Suprapubic skin (tissue), 4 donors: ENCODE measurements at regions not wholly inside any gene's neighbourhood (a gene's known extent, or its start where the extent isn't known, plus 50 kb on each side); places are given as distances from the start of the nearest gene placed in this dataset.

Experiments used
- DNase-seq, 2 donors: peaks; one replicate each; pipeline ENCODE4 v3.0.0-alpha.2; 2019; ENCODE audit warnings: low spot score in 2 of 2
- H3K27ac ChIP-seq: fragments of 200-600 bp; sonication (generic); one replicate; pipeline ENCODE4 v1.5.1; 2019
- H3K27me3 ChIP-seq: fragments of 200-600 bp; sonication (generic); one replicate; pipeline ENCODE4 v1.5.1; 2019
- H3K36me3 ChIP-seq: fragments of 200-600 bp; sonication (generic); one replicate; pipeline ENCODE4 v1.5.1; 2019
- H3K4me1 ChIP-seq: fragments of 200-600 bp; sonication (generic); one replicate; pipeline ENCODE4 v1.5.1; 2019
- H3K4me3 ChIP-seq: fragments of 200-600 bp; sonication (generic); one replicate; pipeline ENCODE4 v1.5.1; 2019; ENCODE audit warnings: mild to moderate bottlenecking
- H3K9me3 ChIP-seq: fragments of 200-600 bp; sonication (generic); one replicate; pipeline ENCODE4 v1.5.1; 2019
- EP300 ChIP-seq: sonication (generic); formaldehyde crosslinking; IDR thresholded peaks from one replicate; pipeline ENCODE4 v1.6.1; 2017; ENCODE audit warnings: antibody characterized with exemption
- POLR2A ChIP-seq, 2 donors: fragments of 450-650 bp; IDR thresholded peaks; one replicate each; pipeline ENCODE4 v1.6.1; 2017; ENCODE audit warnings: antibody characterized with exemption in 2 of 2, mild to moderate bottlenecking in 2 of 2, moderate library complexity in 2 of 2
- POLR2AphosphoS5 ChIP-seq, 3 donors: sonication (generic); formaldehyde crosslinking; IDR thresholded peaks; one replicate each; pipeline ENCODE4 v1.6.1; 2017; ENCODE audit warnings: antibody characterized with exemption in 3 of 3
- WGBS: methylation state at CpG from one replicate; pipeline ENCODE4 v1.1.5; 2018; 5-methylcytosine and 5-hydroxymethylcytosine counted together
- TF ChIP-seq, protein P1 (sequence below), 2 donors: fragments of 200-600 bp in 1 of 2; fragments of 450-650 bp in 1 of 2; sonication (generic) in 1 of 2; IDR thresholded peaks; one replicate each; pipeline ENCODE4 v1.5.1; 2016 to 2019; ENCODE audit warnings: antibody characterized with exemption in 2 of 2, mild to moderate bottlenecking in 1 of 2, moderate library complexity in 1 of 2

GRCh38 chr3:112765531-112765930 is 81.1 kb downstream of the CD200R1L start:
- WGBS = 73% methylated on average over 3 of the region's 3 CpGs

GRCh38 chr3:112763258-112763657 is 83.4 kb downstream of the CD200R1L start:
- Histone ChIP-seq H3K36me3 (no peaks in the 10 kb centered on the region), H3K9me3 (no peaks in the 10 kb centered on the region), H3K27ac (no peak overlapping the region), H3K4me3 (no peak overlapping the region), H3K27me3 (no peaks in the 10 kb centered on the region), H3K4me1 (no peaks in the 10 kb centered on the region)
- TF ChIP-seq, protein P1, sequence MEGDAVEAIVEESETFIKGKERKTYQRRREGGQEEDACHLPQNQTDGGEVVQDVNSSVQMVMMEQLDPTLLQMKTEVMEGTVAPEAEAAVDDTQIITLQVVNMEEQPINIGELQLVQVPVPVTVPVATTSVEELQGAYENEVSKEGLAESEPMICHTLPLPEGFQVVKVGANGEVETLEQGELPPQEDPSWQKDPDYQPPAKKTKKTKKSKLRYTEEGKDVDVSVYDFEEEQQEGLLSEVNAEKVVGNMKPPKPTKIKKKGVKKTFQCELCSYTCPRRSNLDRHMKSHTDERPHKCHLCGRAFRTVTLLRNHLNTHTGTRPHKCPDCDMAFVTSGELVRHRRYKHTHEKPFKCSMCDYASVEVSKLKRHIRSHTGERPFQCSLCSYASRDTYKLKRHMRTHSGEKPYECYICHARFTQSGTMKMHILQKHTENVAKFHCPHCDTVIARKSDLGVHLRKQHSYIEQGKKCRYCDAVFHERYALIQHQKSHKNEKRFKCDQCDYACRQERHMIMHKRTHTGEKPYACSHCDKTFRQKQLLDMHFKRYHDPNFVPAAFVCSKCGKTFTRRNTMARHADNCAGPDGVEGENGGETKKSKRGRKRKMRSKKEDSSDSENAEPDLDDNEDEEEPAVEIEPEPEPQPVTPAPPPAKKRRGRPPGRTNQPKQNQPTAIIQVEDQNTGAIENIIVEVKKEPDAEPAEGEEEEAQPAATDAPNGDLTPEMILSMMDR (IDR thresholded peaks at IDR 0.05) = no peak
- TF ChIP-seq POLR2A (IDR thresholded peaks at IDR 0.05) = no peak
- no peak for TF ChIP-seq EP300
- TF ChIP-seq POLR2AphosphoS5 (IDR thresholded peaks at IDR 0.05) = no peak
- 85% methylated on average over 3 of the region's 3 CpGs for WGBS
- DNase-seq = no peak

More at GRCh38 chr3:112765531-112765930, 81.1 kb downstream of the CD200R1L start:
- Histone ChIP-seq H3K36me3 (no peaks in the 10 kb centered on the region), H3K27ac (no peak overlapping the region), H3K4me1 (no peaks in the 10 kb centered on the region), H3K9me3 (no peaks in the 10 kb centered on the region), H3K4me3 (no peak overlapping the region), H3K27me3 (no peaks in the 10 kb centered on the region)
- TF ChIP-seq, protein P1 (IDR thresholded peaks at IDR 0.05) = no peak
- TF ChIP-seq EP300 = no peak
- TF ChIP-seq POLR2AphosphoS5 (IDR thresholded peaks at IDR 0.05) = no peak
- TF ChIP-seq POLR2A (IDR thresholded peaks at IDR 0.05) = no peak
- no peak for DNase-seq

- no peak for DNase-seq
- Histone ChIP-seq H3K9me3 (no peaks in the 10 kb centered on the region), H3K4me3 (no peak overlapping the region), H3K27me3 (no peaks in the 10 kb centered on the region), H3K4me1 (no peaks in the 10 kb centered on the region), H3K27ac (no peak overlapping the region), H3K36me3 (no peaks in the 10 kb centered on the region)
- TF ChIP-seq EP300 (no peak), POLR2AphosphoS5 (IDR thresholded peaks at IDR 0.05) (no peak), POLR2A (IDR thresholded peaks at IDR 0.05) (no peak)
- TF ChIP-seq, protein P1 (IDR thresholded peaks at IDR 0.05) = no peak
Measured at GRCh38 chr3:112761062-112761638, 85.5 kb downstream of the CD200R1L start.

DNA sequence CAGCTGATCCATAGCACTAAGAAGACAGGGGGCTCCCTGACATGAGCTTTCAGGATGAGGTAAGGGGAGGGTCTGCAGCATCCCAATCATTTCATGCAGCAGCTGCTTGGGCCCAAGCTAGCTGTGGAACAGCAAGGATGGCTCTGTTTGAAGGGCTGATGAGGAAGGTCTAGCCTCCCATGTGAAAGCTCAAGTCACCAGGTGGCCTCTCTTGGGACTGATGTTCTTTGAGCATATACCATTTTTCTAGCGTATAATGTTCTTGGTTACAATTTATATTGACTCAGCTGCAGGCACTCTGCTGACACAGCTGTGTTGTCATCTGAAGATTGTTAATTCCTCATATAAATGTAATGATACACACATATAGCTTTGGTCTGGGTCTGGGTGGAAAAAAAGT is 87.0 kb downstream of the CD200R1L start:
- no peak overlapping the region for H3K27ac ChIP-seq
- no peaks in the 10 kb centered on the region for H3K4me1 ChIP-seq
- H3K27me3 ChIP-seq = no peaks in the 10 kb centered on the region
- no peak for DNase-seq
- H3K4me3 ChIP-seq = no peak overlapping the region
- no peaks in the 10 kb centered on the region for H3K36me3 ChIP-seq
- H3K9me3 ChIP-seq = no peaks in the 10 kb centered on the region
- TF ChIP-seq EP300 = no peak
- TF ChIP-seq, protein P1 (IDR thresholded peaks at IDR 0.05) = no peak
- TF ChIP-seq POLR2AphosphoS5 (IDR thresholded peaks at IDR 0.05) = no peak
- no peak for TF ChIP-seq POLR2A (IDR thresholded peaks at IDR 0.05)
- WGBS = 100% methylated on average over 1 of the region's 1 CpG

DNA sequence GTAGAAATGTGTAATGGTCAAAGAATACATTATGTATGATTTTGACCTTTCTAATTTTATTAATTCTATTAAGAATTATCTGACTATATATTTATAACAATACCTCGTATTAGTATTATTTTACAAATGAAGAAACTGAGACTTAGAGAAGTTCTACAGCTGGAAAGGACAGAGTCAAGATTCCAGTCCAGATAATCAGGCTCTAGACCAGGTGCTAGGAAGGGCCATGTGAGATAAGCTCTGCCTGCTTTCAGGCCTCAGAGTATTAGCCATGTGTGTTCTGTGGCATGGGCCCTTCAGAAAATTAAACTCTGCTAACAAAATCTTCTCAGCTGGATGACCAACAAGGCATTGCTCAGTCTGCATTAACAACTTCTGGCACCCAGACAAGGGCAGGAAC is 87.5 kb downstream of the CD200R1L start:
- WGBS = 89% methylated on average over 1 of the region's 1 CpG
- no peaks in the 10 kb centered on the region for H3K36me3 ChIP-seq
- no peaks in the 10 kb centered on the region for H3K9me3 ChIP-seq
- no peak overlapping the region for H3K27ac ChIP-seq
- DNase-seq = no peak
- no peaks in the 10 kb centered on the region for H3K27me3 ChIP-seq
- H3K4me3 ChIP-seq = no peak overlapping the region
- TF ChIP-seq POLR2AphosphoS5 (IDR thresholded peaks at IDR 0.05) (no peak), EP300 (no peak), POLR2A (IDR thresholded peaks at IDR 0.05) (no peak)
- TF ChIP-seq, protein P1 (IDR thresholded peaks at IDR 0.05) = no peak
- H3K4me1 ChIP-seq = no peaks in the 10 kb centered on the region
